ENCODE measurements at regions not wholly inside any gene's neighbourhood (a gene's known extent, or its start where the extent isn't known, plus 50 kb on each side); places are given as distances from the start of the nearest gene placed in this dataset.
"Not testable (repeated sequence)": the region's sequence is repeated elsewhere in the genome, so short reads cannot be mapped to it uniquely, and the experiment has no call there.

GRCh38 chr2:143928184-143928583 is 591.7 kb downstream of the ZEB2 start:
- H3K4me3 ChIP-seq: no peak overlapping the region
- DNase-seq: no peak

GRCh38 chr2:143926736-143927135 is 593.2 kb downstream of the ZEB2 start:
- Histone ChIP-seq H3K4me3 (no peak overlapping the region), H3K27me3 (no peaks in the 10 kb centered on the region), H3K27ac (no peak overlapping the region), H3K36me3 (no peaks in the 10 kb centered on the region), H3K9me3 (no peaks in the 10 kb centered on the region), H3K4me1 (no peaks in the 10 kb centered on the region)
- intact Hi-C loops (cut with DNase I; ENCODE audit: low total_unique reads): no loop called here
- no peak for TF ChIP-seq POLR2A (IDR thresholded peaks at IDR 0.05)
- no peak for TF ChIP-seq POLR2AphosphoS5 (IDR thresholded peaks at IDR 0.05)
- TF ChIP-seq CTCF (IDR thresholded peaks at IDR 0.05): no peak
- no peak for TF ChIP-seq EP300 (IDR thresholded peaks at IDR 0.05)
- WGBS, 5 donors: 79 to 92% (median 89%) methylated on average over 4 of the region's 4 CpGs
- no peak for DNase-seq

More at GRCh38 chr2:143928184-143928583, 591.7 kb downstream of the ZEB2 start:
- Histone ChIP-seq H3K9me3 (no peaks in the 10 kb centered on the region), H3K27ac (no peak overlapping the region), H3K4me1 (no peaks in the 10 kb centered on the region), H3K27me3 (no peaks in the 10 kb centered on the region), H3K36me3 (no peaks in the 10 kb centered on the region)
- no peak for TF ChIP-seq CTCF (IDR thresholded peaks at IDR 0.05)
- TF ChIP-seq POLR2AphosphoS5 (IDR thresholded peaks at IDR 0.05): no peak
- TF ChIP-seq EP300 (IDR thresholded peaks at IDR 0.05): no peak
- TF ChIP-seq POLR2A (IDR thresholded peaks at IDR 0.05): no peak
- 82 to 100% (median 92%) methylated on average over 1 of the region's 1 CpG for WGBS, 5 donors
- intact Hi-C loops (cut with DNase I; ENCODE audit: low total_unique reads): no loop called here

GRCh38 chr2:143922261-143922830 is 597.6 kb downstream of the ZEB2 start:
- H3K27me3 ChIP-seq; DNase-seq; H3K4me3 ChIP-seq; H3K4me1 ChIP-seq; H3K36me3 ChIP-seq; intact Hi-C loops (cut with DNase I; ENCODE audit: low total_unique reads); H3K27ac ChIP-seq: not testable (repeated sequence)
- WGBS, 5 donors: 95 to 98% (median 97%) methylated on average over 13 to 27 of the region's 42 CpGs
- H3K9me3 ChIP-seq: peaks cover 0 to 24% (median 19%) of the 10 kb centered on the region in 4 donors

- Histone ChIP-seq H3K4me3 (no peak overlapping the region), H3K4me1 (no peaks in the 10 kb centered on the region), H3K27me3 (no peaks in the 10 kb centered on the region), H3K9me3 (peaks cover 0 to 24% (median 19%) of the 10 kb centered on the region in 4 donors), H3K36me3 (no peaks in the 10 kb centered on the region), H3K27ac (no peak overlapping the region)
- intact Hi-C loops (cut with DNase I; ENCODE audit: low total_unique reads): no loop called here
- WGBS, 5 donors: 93 to 100% (median 100%) methylated on average over 1 of the region's 1 CpG
- no peak for TF ChIP-seq EP300 (IDR thresholded peaks at IDR 0.05)
- TF ChIP-seq POLR2A (IDR thresholded peaks at IDR 0.05): no peak
- DNase-seq: no peak
Measured at GRCh38 chr2:143918465-143918989, 601.4 kb downstream of the ZEB2 start.

GRCh38 chr2:143916781-143917180 is 603.1 kb downstream of the ZEB2 start:
- TF ChIP-seq POLR2AphosphoS5 (IDR thresholded peaks at IDR 0.05) (no peak), EP300 (IDR thresholded peaks at IDR 0.05) (no peak), CTCF (IDR thresholded peaks at IDR 0.05) (no peak), POLR2A (IDR thresholded peaks at IDR 0.05) (no peak)
- Histone ChIP-seq H3K4me3 (no peak overlapping the region), H3K9me3 (peaks cover 0 to 24% (median 19%) of the 10 kb centered on the region in 4 donors), H3K27me3 (no peaks in the 10 kb centered on the region), H3K27ac (no peak overlapping the region), H3K36me3 (no peaks in the 10 kb centered on the region), H3K4me1 (no peaks in the 10 kb centered on the region)
- no peak for DNase-seq
- intact Hi-C loops (cut with DNase I; ENCODE audit: low total_unique reads): no loop called here
